GM23248 (cell line): ENCODE measurements at regions not wholly inside any gene's neighbourhood (a gene's known extent, or its start where the extent isn't known, plus 50 kb on each side); places are given as distances from the start of the nearest gene placed in this dataset.

Source experiments
- EZH2 ChIP-seq: fragments of 200-600 bp; sonication (generic); IDR thresholded peaks from 2 replicates; pipeline ENCODE4 v1.6.1; 2018; ENCODE audit warnings: antibody characterized with exemption, mild to moderate bottlenecking; ENCODE audit not compliant: insufficient read depth, poor library complexity, severe bottlenecking
- EZH2phosphoT487 ChIP-seq: fragments of 200-600 bp; sonication (generic); IDR thresholded peaks from 2 replicates; pipeline ENCODE4 v1.6.1; 2018; ENCODE audit warnings: antibody characterized with exemption, moderate library complexity, mild to moderate bottlenecking, low read depth; ENCODE audit not compliant: insufficient read depth

DNA sequence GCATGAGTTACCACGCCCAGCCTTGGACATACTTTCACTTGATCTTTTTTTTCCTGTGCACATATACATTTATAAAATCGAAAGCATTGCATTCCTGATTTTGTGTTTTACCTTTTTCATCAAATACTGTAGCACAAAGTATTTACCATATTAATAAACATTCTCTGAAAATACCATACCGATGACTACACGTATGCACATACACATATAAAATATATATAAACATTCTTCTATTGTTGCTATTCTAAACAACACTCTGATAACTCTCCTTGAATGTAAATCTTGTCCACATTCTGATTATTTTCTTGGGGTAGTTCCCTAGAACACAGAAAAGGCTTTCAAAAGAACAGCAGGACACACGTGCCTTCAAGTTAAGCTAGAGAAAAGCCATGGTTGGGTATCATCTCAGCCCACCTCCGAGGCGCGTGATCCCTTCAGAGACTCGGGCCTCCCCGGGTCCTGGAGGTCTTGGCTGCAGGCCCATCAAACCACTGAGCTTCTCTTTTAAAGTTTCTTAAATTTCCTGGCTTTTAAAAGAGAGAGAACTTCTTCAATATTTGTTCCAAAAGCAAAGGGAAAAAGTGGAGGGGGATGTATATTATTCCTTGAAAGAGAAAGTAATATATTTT, 198.1 kb downstream of the MYLK4 start:
- TF ChIP-seq EZH2phosphoT487: no peak
- no peak for TF ChIP-seq EZH2
